Ishikawa (cell line): ENCODE measurements at regions not wholly inside any gene's neighbourhood (a gene's known extent, or its start where the extent isn't known, plus 50 kb on each side); places are given as distances from the start of the nearest gene placed in this dataset.

Experiments used
- CEBPB ChIP-seq: IDR thresholded peaks from 2 replicates; pipeline ENCODE4 v1.6.1; 2012
- CREB1 ChIP-seq: IDR thresholded peaks from 2 replicates; pipeline ENCODE4 v1.6.1; 2012; ENCODE audit warnings: low read depth
- EGR1 ChIP-seq: IDR thresholded peaks from 2 replicates; pipeline ENCODE4 v1.6.1; 2012
- MAX ChIP-seq: IDR thresholded peaks from 2 replicates; pipeline ENCODE4 v1.6.1; 2012
- NFIC ChIP-seq: IDR thresholded peaks from 2 replicates; pipeline ENCODE4 v1.6.1; 2012
- RAD21 ChIP-seq: IDR thresholded peaks from 2 replicates; pipeline ENCODE4 v1.6.1; 2012; ENCODE audit warnings: low read depth
- REST ChIP-seq: IDR thresholded peaks from 2 replicates; pipeline ENCODE4 v1.6.1; 2012; ENCODE audit warnings: low read depth, mild to moderate bottlenecking
- TAF1 ChIP-seq: IDR thresholded peaks from 2 replicates; pipeline ENCODE4 v1.6.1; 2012; ENCODE audit warnings: low read depth, mild to moderate bottlenecking
- TCF12 ChIP-seq: IDR thresholded peaks from 2 replicates; pipeline ENCODE4 v1.6.1; 2012; ENCODE audit warnings: low read depth
- USF1 ChIP-seq: IDR thresholded peaks from 2 replicates; pipeline ENCODE4 v1.6.1; 2012
- YY1 ChIP-seq: IDR thresholded peaks from 2 replicates; pipeline ENCODE4 v1.6.1; 2012; ENCODE audit warnings: low read depth

GRCh38 chr6:115643762-115644161, 416.9 kb downstream of the FRK start:
- TF ChIP-seq NFIC: no peak
- TF ChIP-seq MAX: no peak
- TF ChIP-seq USF1: no peak
- TF ChIP-seq REST: no peak
- no peak for TF ChIP-seq CREB1
- TF ChIP-seq YY1: no peak
- TF ChIP-seq CEBPB: no peak
- no peak for TF ChIP-seq TAF1
- no peak; the same call in 1 of the 2 replicates for TF ChIP-seq RAD21
- no peak for TF ChIP-seq EGR1
- TF ChIP-seq TCF12: no peak
